Ovary (tissue), 7 donors: ENCODE measurements at regions not wholly inside any gene's neighbourhood (a gene's known extent, or its start where the extent isn't known, plus 50 kb on each side); places are given as distances from the start of the nearest gene placed in this dataset.

ENCODE experiments used
- DNase-seq, 5 donors: peaks; one replicate each; pipeline ENCODE4 v3.0.0-alpha.2; 2019 to 2020
- H3K27ac ChIP-seq, 2 donors: fragments of 200-600 bp; one replicate each; pipeline versions ENCODE4 v1.5.1 to v1.8.0; 2019 to 2022
- H3K27me3 ChIP-seq: fragments of 200-600 bp; one replicate; pipeline ENCODE4 v1.8.0; 2022
- H3K36me3 ChIP-seq: fragments of 200-600 bp; sonication (generic); one replicate; pipeline ENCODE4 v1.5.1; 2019
- H3K4me1 ChIP-seq: one replicate; pipeline ENCODE4 v1.8.1; 2013; ENCODE audit warnings: mild to moderate bottlenecking, moderate library complexity; ENCODE audit not compliant: insufficient read depth
- H3K4me3 ChIP-seq: fragments of 200-600 bp; sonication (generic); one replicate; pipeline ENCODE4 v1.5.1; 2017
- H3K9me3 ChIP-seq, 2 donors: fragments of 200-600 bp in 1 of 2; sonication (generic) in 1 of 2; one replicate each; pipeline versions ENCODE4 v1.5.1 to v1.8.1; 2013 to 2019; ENCODE audit warnings: mild to moderate bottlenecking in 1 of 2, moderate library complexity in 1 of 2
- CTCF ChIP-seq, 3 donors: fragments of 450-650 bp in 2 of 3; fragments of 200-600 bp in 1 of 3; IDR thresholded peaks; one replicate each; pipeline versions ENCODE4 v1.5.1 to v1.8.0; 2016 to 2022; ENCODE audit warnings: antibody characterized with exemption in 3 of 3, mild to moderate bottlenecking in 1 of 3
- EP300 ChIP-seq: sonication (generic); formaldehyde crosslinking; IDR thresholded peaks from one replicate; pipeline ENCODE4 v1.6.1; 2017; ENCODE audit warnings: antibody characterized with exemption
- POLR2A ChIP-seq: fragments of 450-650 bp; IDR thresholded peaks from one replicate; pipeline ENCODE4 v1.6.1; 2017; ENCODE audit warnings: antibody characterized with exemption, mild to moderate bottlenecking, moderate library complexity
- WGBS, 3 donors: extraction: QIAGEN DNeasy Blood & Tissue Kit in 1 of 3; methylation state at CpG; one replicate each; pipeline versions ENCODE4 v1.1.5 to v1.1.7; 2013 to 2017; 5-methylcytosine and 5-hydroxymethylcytosine counted together
- intact Hi-C, 4 donors: fragments of 100-400 bp; cut with DNase I; formaldehyde crosslinking; loops; one replicate each; pipeline versions ENCODE4 v1.11.0 to v1.15.1; 2022 to 2023
- donor health status: DM: no; HTN: no; CAD: no; lungs with moderate emphysema.
- donor health status: DM: no; HTN: no; CAD: no.
- donor health status: Bipolar disorder and iron deficiency.
- donor health status: DM: no; HTN: no; CAD: no.
- donor health status: DM: yes; HTN: yes; CAD: no.

GRCh38 chr3:94285872-94286271 is 223.0 kb downstream of the NSUN3 start:
- no peaks in the 10 kb centered on the region for H3K9me3 ChIP-seq
- H3K36me3 ChIP-seq = no peaks in the 10 kb centered on the region
- no peak overlapping the region for H3K27ac ChIP-seq
- H3K27me3 ChIP-seq = no peaks in the 10 kb centered on the region
- intact Hi-C loops = no loop called here
- H3K4me3 ChIP-seq = no peak overlapping the region
- DNase-seq = no peak
- TF ChIP-seq EP300 (no peak), POLR2A (no peak), CTCF (IDR thresholded peaks at IDR 0.05) (no peak)
- H3K4me1 ChIP-seq = no peaks in the 10 kb centered on the region

GRCh38 chr3:94291686-94292085 is 228.8 kb downstream of the NSUN3 start:
- 57 to 79% (median 66%) methylated on average over 2 of the region's 2 CpGs for WGBS, 3 donors
- intact Hi-C loops = no loop called here
- H3K36me3 ChIP-seq = no peaks in the 10 kb centered on the region
- TF ChIP-seq EP300 = no peak
- TF ChIP-seq POLR2A = no peak
- no peak for TF ChIP-seq CTCF (IDR thresholded peaks at IDR 0.05)
- H3K4me3 ChIP-seq = no peak overlapping the region
- no peak for DNase-seq
- no peaks in the 10 kb centered on the region for H3K9me3 ChIP-seq
- no peaks in the 10 kb centered on the region for H3K4me1 ChIP-seq
- H3K27ac ChIP-seq = no peak overlapping the region
- H3K27me3 ChIP-seq = no peaks in the 10 kb centered on the region

- H3K4me1 ChIP-seq = no peaks in the 10 kb centered on the region
- no peaks in the 10 kb centered on the region for H3K36me3 ChIP-seq
- H3K9me3 ChIP-seq = no peaks in the 10 kb centered on the region
- TF ChIP-seq CTCF (IDR thresholded peaks at IDR 0.05) = no peak
- TF ChIP-seq POLR2A = no peak
- TF ChIP-seq EP300 = no peak
- H3K27me3 ChIP-seq = no peaks in the 10 kb centered on the region
- no peak for DNase-seq
- no peak overlapping the region for H3K4me3 ChIP-seq
- intact Hi-C loops = no loop called here
- no peak overlapping the region for H3K27ac ChIP-seq
Observed at GRCh38 chr3:94292151-94292550, 229.3 kb downstream of the NSUN3 start.

- H3K9me3 ChIP-seq = no peaks in the 10 kb centered on the region
- no peak overlapping the region for H3K4me3 ChIP-seq
- DNase-seq = no peak
- TF ChIP-seq POLR2A = no peak
- no peak for TF ChIP-seq CTCF (IDR thresholded peaks at IDR 0.05)
- no peak for TF ChIP-seq EP300
- intact Hi-C loops = no loop called here
- no peaks in the 10 kb centered on the region for H3K27me3 ChIP-seq
- no peaks in the 10 kb centered on the region for H3K36me3 ChIP-seq
- no peaks in the 10 kb centered on the region for H3K4me1 ChIP-seq
- no peak overlapping the region for H3K27ac ChIP-seq
Observed at GRCh38 chr3:94293793-94294195, 230.9 kb downstream of the NSUN3 start.

- TF ChIP-seq POLR2A (no peak), EP300 (no peak), CTCF (IDR thresholded peaks at IDR 0.05) (no peak)
- DNase-seq = no peak
- H3K36me3 ChIP-seq = no peaks in the 10 kb centered on the region
- H3K4me3 ChIP-seq = no peak overlapping the region
- 85 to 94% (median 86%) methylated on average over 1 of the region's 1 CpG for WGBS, 3 donors
- no peaks in the 10 kb centered on the region for H3K27me3 ChIP-seq
- H3K27ac ChIP-seq = no peak overlapping the region
- intact Hi-C loops = no loop called here
- H3K4me1 ChIP-seq = no peaks in the 10 kb centered on the region
- no peaks in the 10 kb centered on the region for H3K9me3 ChIP-seq
Observed at GRCh38 chr3:94294806-94295205, 231.9 kb downstream of the NSUN3 start.
